ENCODE measurements at regions not wholly inside any gene's neighbourhood (a gene's known extent, or its start where the extent isn't known, plus 50 kb on each side); places are given as distances from the start of the nearest gene placed in this dataset.

GRCh38 chr4:127174616-127175015 lies 458.1 kb upstream of the INTU start:
- no peak overlapping the region for H3K27ac ChIP-seq
- DNase-seq (ENCODE audit: low read depth, low spot score) = no peak

GRCh38 chr4:127179256-127180087 lies 453.3 kb upstream of the INTU start:
- H3K27ac ChIP-seq = no peak overlapping the region
- no peak for DNase-seq (ENCODE audit: low read depth, low spot score)

GRCh38 chr4:127181001-127181400 lies 451.8 kb upstream of the INTU start:
- DNase-seq (ENCODE audit: low read depth, low spot score) = no peak
- no peak overlapping the region for H3K27ac ChIP-seq

GRCh38 chr4:127182687-127183086 lies 450.1 kb upstream of the INTU start:
- DNase-seq (ENCODE audit: low read depth, low spot score) = no peak
- no peak overlapping the region for H3K27ac ChIP-seq

GRCh38 chr4:127188847-127189246 lies 443.9 kb upstream of the INTU start:
- DNase-seq (ENCODE audit: low read depth, low spot score) = no peak
- no peak overlapping the region for H3K27ac ChIP-seq

- no peak for DNase-seq (ENCODE audit: low read depth, low spot score)
- H3K27ac ChIP-seq = no peak overlapping the region
Observed at GRCh38 chr4:127194281-127194680, 438.5 kb upstream of the INTU start.

GRCh38 chr4:127196655-127197352 lies 436.0 kb upstream of the INTU start:
- no peak for DNase-seq (ENCODE audit: low read depth, low spot score)
- no peak overlapping the region for H3K27ac ChIP-seq

GRCh38 chr4:127203562-127204200 lies 429.1 kb upstream of the INTU start:
- DNase-seq (ENCODE audit: low read depth, low spot score) = no peak
- H3K27ac ChIP-seq = no peak overlapping the region

- H3K27ac ChIP-seq = no peak overlapping the region
- no peak for DNase-seq (ENCODE audit: low read depth, low spot score)
Observed at GRCh38 chr4:127204322-127204721, 428.4 kb upstream of the INTU start.

- DNase-seq (ENCODE audit: low read depth, low spot score) = no peak
Observed at GRCh38 chr4:127209580-127210095, 423.1 kb upstream of the INTU start.

GRCh38 chr4:127210893-127211649 lies 421.7 kb upstream of the INTU start:
- H3K27ac ChIP-seq = no peak overlapping the region
- DNase-seq (ENCODE audit: low read depth, low spot score) = no peak

More at GRCh38 chr4:127209580-127210095, 423.1 kb upstream of the INTU start:
- no peak overlapping the region for H3K27ac ChIP-seq

- no peak overlapping the region for H3K27ac ChIP-seq
- no peak for DNase-seq (ENCODE audit: low read depth, low spot score)
Observed at GRCh38 chr4:127211650-127212560, 420.9 kb upstream of the INTU start.

GRCh38 chr4:127212701-127213100 lies 420.1 kb upstream of the INTU start:
- DNase-seq (ENCODE audit: low read depth, low spot score) = no peak
- H3K27ac ChIP-seq = no peak overlapping the region

- no peak overlapping the region for H3K27ac ChIP-seq
- no peak for DNase-seq (ENCODE audit: low read depth, low spot score)
Observed at GRCh38 chr4:127214016-127214415, 418.7 kb upstream of the INTU start.

- DNase-seq (ENCODE audit: low read depth, low spot score) = no peak
Observed at GRCh38 chr4:127214931-127215330, 417.8 kb upstream of the INTU start.

GRCh38 chr4:127217586-127218229 lies 415.0 kb upstream of the INTU start:
- H3K27ac ChIP-seq = no peak overlapping the region
- DNase-seq (ENCODE audit: low read depth, low spot score) = no peak

More at GRCh38 chr4:127214931-127215330, 417.8 kb upstream of the INTU start:
- no peak overlapping the region for H3K27ac ChIP-seq

GRCh38 chr4:127219232-127219631 lies 413.5 kb upstream of the INTU start:
- H3K27ac ChIP-seq = no peak overlapping the region
- no peak for DNase-seq (ENCODE audit: low read depth, low spot score)

GRCh38 chr4:127224556-127224955 lies 408.2 kb upstream of the INTU start:
- no peak overlapping the region for H3K27ac ChIP-seq
- DNase-seq (ENCODE audit: low read depth, low spot score) = no peak
